Body of pancreas (tissue), 4 donors: ENCODE measurements at regions not wholly inside any gene's neighbourhood (a gene's known extent, or its start where the extent isn't known, plus 50 kb on each side); places are given as distances from the start of the nearest gene placed in this dataset.

Experiments
- CTCF ChIP-seq, 7 experiments: fragments of 450-650 bp in 4 of 7; fragments of 200-600 bp in 3 of 7; sonication (generic) in 3 of 7; IDR thresholded peaks; one replicate each; pipeline ENCODE4 v1.5.1; 2016 to 2019; ENCODE audit warnings: antibody characterized with exemption in 7 of 7
- POLR2A ChIP-seq, 3 donors: fragments of 450-650 bp; IDR thresholded peaks; one replicate each; pipeline ENCODE4 v1.6.1; 2016; ENCODE audit warnings: antibody characterized with exemption in 3 of 3, mild to moderate bottlenecking in 2 of 3

- TF ChIP-seq POLR2A (IDR thresholded peaks at IDR 0.05), result no peak
- TF ChIP-seq CTCF (IDR thresholded peaks at IDR 0.05), result no peak
These were observed 136.7 kb downstream of the AACS start for GRCh38 chr12:125201940-125202339.
